K562 (cell line): ENCODE measurements at regions not wholly inside any gene's neighbourhood (a gene's known extent, or its start where the extent isn't known, plus 50 kb on each side); places are given as distances from the start of the nearest gene placed in this dataset.

Experiments
- FOSL1 ChIP-seq: fragments of 200-800 bp; sonication (Bioruptor generic); conservative IDR thresholded peaks from 2 replicates; pipeline ENCODE4 v1.6.1; 2016; ENCODE audit warnings: missing genetic modification characterization, missing compliant biosample characterization
- RCOR1 ChIP-seq, 2 experiments: IDR thresholded peaks; 2 replicates each; pipeline ENCODE4 v1.6.1; 2012; ENCODE audit warnings: low read depth in 2 of 2, low read length in 2 of 2, borderline replicate concordance in 1 of 2, improper control_type of control experiment in 1 of 2
- SIN3A ChIP-seq, 2 experiments: fragments of 150-350 bp in 1 of 2; IDR thresholded peaks; 2 replicates each; pipeline ENCODE4 v1.6.1; 2011 to 2016; ENCODE audit warnings: borderline replicate concordance in 2 of 2, low read depth in 2 of 2, low read length in 2 of 2, mild to moderate bottlenecking in 2 of 2, moderate library complexity in 2 of 2; ENCODE audit not compliant: control insufficient read depth in 1 of 2
- TAF1 ChIP-seq: IDR thresholded peaks from 2 replicates; pipeline ENCODE4 v1.6.1; 2011; ENCODE audit warnings: mild to moderate bottlenecking, low read length, moderate library complexity; ENCODE audit not compliant: insufficient read depth, control insufficient read depth, severe bottlenecking; ENCODE audit errors: extremely low read depth
- ZSCAN29 ChIP-seq: fragments of 450-650 bp; IDR thresholded peaks from 2 replicates; pipeline ENCODE4 v1.6.1; 2017
- TF ChIP-seq, protein P1 (sequence below), 2 experiments: fragments of 450-650 bp; conservative IDR thresholded peaks; 2 replicates each; pipeline ENCODE4 v1.6.1; 2017; ENCODE audit warnings: mild to moderate bottlenecking in 2 of 2, moderate library complexity in 2 of 2
- TF ChIP-seq, protein P2 (sequence below), 2 experiments: IDR thresholded peaks; 2 replicates each; pipeline ENCODE4 v1.6.1; 2012; ENCODE audit warnings: improper control_type of control experiment in 2 of 2, low read depth in 2 of 2, low read length in 2 of 2, borderline replicate concordance in 1 of 2
- TF ChIP-seq, protein P3 (sequence below), 2 experiments: fragments of 450-650 bp; formaldehyde crosslinking in 1 of 2; IDR thresholded peaks; 2 replicates each; pipeline versions ENCODE4 v1.4.0 to v1.6.1; 2014 to 2020; ENCODE audit warnings: mild to moderate bottlenecking in 2 of 2, borderline replicate concordance in 1 of 2, low read depth in 1 of 2

DNA sequence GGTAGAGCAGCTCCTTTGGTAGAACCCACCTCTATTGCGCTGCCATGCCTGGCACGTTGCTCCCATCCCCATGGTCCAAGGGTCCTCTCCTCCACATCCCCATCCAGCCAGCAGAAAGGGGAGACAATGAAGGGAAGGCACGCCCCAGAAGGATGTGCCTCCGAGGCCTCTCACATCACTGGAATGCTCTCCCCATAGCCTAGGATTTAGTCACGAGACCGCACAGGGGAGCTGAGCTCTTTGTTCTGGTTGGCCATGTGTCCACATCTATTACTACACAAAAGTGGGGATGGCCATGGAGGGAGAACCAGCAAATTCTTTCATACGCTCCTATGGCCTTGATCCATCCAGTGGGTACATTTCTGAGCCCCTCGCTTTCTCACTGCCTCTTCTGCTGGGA is 60.5 kb upstream of the SALL4 start:
- TF ChIP-seq, protein P1, sequence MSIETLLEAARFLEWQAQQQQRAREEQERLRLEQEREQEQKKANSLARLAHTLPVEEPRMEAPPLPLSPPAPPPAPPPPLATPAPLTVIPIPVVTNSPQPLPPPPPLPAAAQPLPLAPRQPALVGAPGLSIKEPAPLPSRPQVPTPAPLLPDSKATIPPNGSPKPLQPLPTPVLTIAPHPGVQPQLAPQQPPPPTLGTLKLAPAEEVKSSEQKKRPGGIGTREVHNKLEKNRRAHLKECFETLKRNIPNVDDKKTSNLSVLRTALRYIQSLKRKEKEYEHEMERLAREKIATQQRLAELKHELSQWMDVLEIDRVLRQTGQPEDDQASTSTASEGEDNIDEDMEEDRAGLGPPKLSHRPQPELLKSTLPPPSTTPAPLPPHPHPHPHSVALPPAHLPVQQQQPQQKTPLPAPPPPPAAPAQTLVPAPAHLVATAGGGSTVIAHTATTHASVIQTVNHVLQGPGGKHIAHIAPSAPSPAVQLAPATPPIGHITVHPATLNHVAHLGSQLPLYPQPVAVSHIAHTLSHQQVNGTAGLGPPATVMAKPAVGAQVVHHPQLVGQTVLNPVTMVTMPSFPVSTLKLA (conservative IDR thresholded peaks at IDR 0.05), result no peak
- no peak for TF ChIP-seq SIN3A (IDR thresholded peaks at IDR 0.05; ENCODE audit: borderline replicate concordance in 2 of 2, control insufficient read depth in 1 of 2, low read depth in 2 of 2, low read length in 2 of 2)
- TF ChIP-seq TAF1, result no peak
- no peak for TF ChIP-seq ZSCAN29
- TF ChIP-seq, protein P2, sequence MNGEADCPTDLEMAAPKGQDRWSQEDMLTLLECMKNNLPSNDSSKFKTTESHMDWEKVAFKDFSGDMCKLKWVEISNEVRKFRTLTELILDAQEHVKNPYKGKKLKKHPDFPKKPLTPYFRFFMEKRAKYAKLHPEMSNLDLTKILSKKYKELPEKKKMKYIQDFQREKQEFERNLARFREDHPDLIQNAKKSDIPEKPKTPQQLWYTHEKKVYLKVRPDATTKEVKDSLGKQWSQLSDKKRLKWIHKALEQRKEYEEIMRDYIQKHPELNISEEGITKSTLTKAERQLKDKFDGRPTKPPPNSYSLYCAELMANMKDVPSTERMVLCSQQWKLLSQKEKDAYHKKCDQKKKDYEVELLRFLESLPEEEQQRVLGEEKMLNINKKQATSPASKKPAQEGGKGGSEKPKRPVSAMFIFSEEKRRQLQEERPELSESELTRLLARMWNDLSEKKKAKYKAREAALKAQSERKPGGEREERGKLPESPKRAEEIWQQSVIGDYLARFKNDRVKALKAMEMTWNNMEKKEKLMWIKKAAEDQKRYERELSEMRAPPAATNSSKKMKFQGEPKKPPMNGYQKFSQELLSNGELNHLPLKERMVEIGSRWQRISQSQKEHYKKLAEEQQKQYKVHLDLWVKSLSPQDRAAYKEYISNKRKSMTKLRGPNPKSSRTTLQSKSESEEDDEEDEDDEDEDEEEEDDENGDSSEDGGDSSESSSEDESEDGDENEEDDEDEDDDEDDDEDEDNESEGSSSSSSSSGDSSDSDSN (IDR thresholded peaks at IDR 0.05; ENCODE audit: borderline replicate concordance in 1 of 2, low read depth in 2 of 2, low read length in 2 of 2), result no peak
- no peak for TF ChIP-seq FOSL1 (tag)
- TF ChIP-seq, protein P3, sequence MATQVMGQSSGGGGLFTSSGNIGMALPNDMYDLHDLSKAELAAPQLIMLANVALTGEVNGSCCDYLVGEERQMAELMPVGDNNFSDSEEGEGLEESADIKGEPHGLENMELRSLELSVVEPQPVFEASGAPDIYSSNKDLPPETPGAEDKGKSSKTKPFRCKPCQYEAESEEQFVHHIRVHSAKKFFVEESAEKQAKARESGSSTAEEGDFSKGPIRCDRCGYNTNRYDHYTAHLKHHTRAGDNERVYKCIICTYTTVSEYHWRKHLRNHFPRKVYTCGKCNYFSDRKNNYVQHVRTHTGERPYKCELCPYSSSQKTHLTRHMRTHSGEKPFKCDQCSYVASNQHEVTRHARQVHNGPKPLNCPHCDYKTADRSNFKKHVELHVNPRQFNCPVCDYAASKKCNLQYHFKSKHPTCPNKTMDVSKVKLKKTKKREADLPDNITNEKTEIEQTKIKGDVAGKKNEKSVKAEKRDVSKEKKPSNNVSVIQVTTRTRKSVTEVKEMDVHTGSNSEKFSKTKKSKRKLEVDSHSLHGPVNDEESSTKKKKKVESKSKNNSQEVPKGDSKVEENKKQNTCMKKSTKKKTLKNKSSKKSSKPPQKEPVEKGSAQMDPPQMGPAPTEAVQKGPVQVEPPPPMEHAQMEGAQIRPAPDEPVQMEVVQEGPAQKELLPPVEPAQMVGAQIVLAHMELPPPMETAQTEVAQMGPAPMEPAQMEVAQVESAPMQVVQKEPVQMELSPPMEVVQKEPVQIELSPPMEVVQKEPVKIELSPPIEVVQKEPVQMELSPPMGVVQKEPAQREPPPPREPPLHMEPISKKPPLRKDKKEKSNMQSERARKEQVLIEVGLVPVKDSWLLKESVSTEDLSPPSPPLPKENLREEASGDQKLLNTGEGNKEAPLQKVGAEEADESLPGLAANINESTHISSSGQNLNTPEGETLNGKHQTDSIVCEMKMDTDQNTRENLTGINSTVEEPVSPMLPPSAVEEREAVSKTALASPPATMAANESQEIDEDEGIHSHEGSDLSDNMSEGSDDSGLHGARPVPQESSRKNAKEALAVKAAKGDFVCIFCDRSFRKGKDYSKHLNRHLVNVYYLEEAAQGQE (IDR thresholded peaks at IDR 0.05; ENCODE audit: borderline replicate concordance), result no peak
- TF ChIP-seq, protein P3 (CRISPR knock-in tag; IDR thresholded peaks at IDR 0.05; ENCODE audit: low read depth), result no peak
- TF ChIP-seq RCOR1 (IDR thresholded peaks at IDR 0.05; ENCODE audit: borderline replicate concordance in 1 of 2, low read depth in 2 of 2, low read length in 2 of 2), result no peak
